ENCODE measurements at regions not wholly inside any gene's neighbourhood (a gene's known extent, or its start where the extent isn't known, plus 50 kb on each side); places are given as distances from the start of the nearest gene placed in this dataset.
"Not testable (repeated sequence)": the region's sequence is repeated elsewhere in the genome, so short reads cannot be mapped to it uniquely, and the experiment has no call there.

GRCh38 chr4:79547851-79548250 lies 139.8 kb upstream of the GK2 start:
- DNase-seq (ENCODE audit: low read depth in 2 of 2): no peak

GRCh38 chr4:79545292-79545691 lies 137.3 kb upstream of the GK2 start:
- DNase-seq (ENCODE audit: low read depth in 2 of 2): not testable (repeated sequence)

- no peak for DNase-seq (ENCODE audit: low read depth in 2 of 2)
Observed at GRCh38 chr4:79540143-79540542, 132.1 kb upstream of the GK2 start.

GRCh38 chr4:79535516-79535915 lies 127.5 kb upstream of the GK2 start:
- no peak for DNase-seq (ENCODE audit: low read depth in 2 of 2)

GRCh38 chr4:79528241-79528706 lies 120.2 kb upstream of the GK2 start:
- DNase-seq (ENCODE audit: low read depth in 2 of 2): peak in 1 of 2 experiments; percentile 1

- DNase-seq (ENCODE audit: low read depth in 2 of 2): no peak
Observed at GRCh38 chr4:79526641-79527565, 118.9 kb upstream of the GK2 start.

GRCh38 chr4:79516114-79516513 lies 108.1 kb upstream of the GK2 start:
- DNase-seq (ENCODE audit: low read depth in 2 of 2): no peak

- DNase-seq (ENCODE audit: low read depth in 2 of 2): no peak
Observed at GRCh38 chr4:79514621-79515329, 106.7 kb upstream of the GK2 start.

- no peak for DNase-seq (ENCODE audit: low read depth in 2 of 2)
Observed at GRCh38 chr4:79513576-79513975, 105.5 kb upstream of the GK2 start.

- no peak for DNase-seq (ENCODE audit: low read depth in 2 of 2)
Observed at GRCh38 chr4:79512363-79512762, 104.3 kb upstream of the GK2 start.

GRCh38 chr4:79502081-79502480 lies 94.1 kb upstream of the GK2 start:
- DNase-seq (ENCODE audit: low read depth in 2 of 2): no peak

GRCh38 chr4:79498282-79498681 lies 90.3 kb upstream of the GK2 start:
- no peak for DNase-seq (ENCODE audit: low read depth in 2 of 2)

GRCh38 chr4:79497001-79497400 lies 89.0 kb upstream of the GK2 start:
- DNase-seq (ENCODE audit: low read depth in 2 of 2): no peak

- DNase-seq (ENCODE audit: low read depth in 2 of 2): no peak
Observed at GRCh38 chr4:79495447-79495846, 87.4 kb upstream of the GK2 start.

GRCh38 chr4:79492148-79492547 lies 84.1 kb upstream of the GK2 start:
- DNase-seq (ENCODE audit: low read depth in 2 of 2): no peak

- DNase-seq (ENCODE audit: low read depth in 2 of 2): no peak
Observed at GRCh38 chr4:79489506-79489905, 81.5 kb upstream of the GK2 start.

GRCh38 chr4:79476196-79476595 lies 68.2 kb upstream of the GK2 start:
- no peak for DNase-seq (ENCODE audit: low read depth in 2 of 2)

- DNase-seq (ENCODE audit: low read depth in 2 of 2): no peak
Observed at GRCh38 chr4:79473439-79473724, 65.4 kb upstream of the GK2 start.

- no peak for DNase-seq (ENCODE audit: low read depth in 2 of 2)
Observed at GRCh38 chr4:79472693-79473438, 64.8 kb upstream of the GK2 start.

- no peak for DNase-seq (ENCODE audit: low read depth in 2 of 2)
Observed at GRCh38 chr4:79472036-79472435, 64.0 kb upstream of the GK2 start.

GRCh38 chr4:79471309-79471708 lies 63.3 kb upstream of the GK2 start:
- no peak for DNase-seq (ENCODE audit: low read depth in 2 of 2)

GRCh38 chr4:79467246-79467932 lies 59.4 kb upstream of the GK2 start:
- no peak for DNase-seq (ENCODE audit: low read depth in 2 of 2)

Measured in stimulated activated CD4-positive, alpha-beta T cell treated with anti-CD3 and anti-CD28 coated beads, Interleukin-12 subunit alpha, Interleukin-12 subunit beta, amount 100 ng/mL, for 24 hours (primary cell).